SU-DHL-6 (cell line): ENCODE measurements at regions not wholly inside any gene's neighbourhood (a gene's known extent, or its start where the extent isn't known, plus 50 kb on each side); places are given as distances from the start of the nearest gene placed in this dataset.

Source experiments
- H2AFZ ChIP-seq: fragments of 200-600 bp; sonication (generic); 2 replicates; pipeline ENCODE4 v1.6.1; 2014; ENCODE audit warnings: low read depth, mild to moderate bottlenecking, moderate library complexity, mixed read lengths, antibody characterized with exemption, low read length; ENCODE audit not compliant: severe bottlenecking
- H3F3A ChIP-seq: fragments of 200-600 bp; shearing (Covaris generic); 2 replicates; pipeline ENCODE4 v1.6.0; 2016; ENCODE audit warnings: antibody characterized with exemption, mild to moderate bottlenecking; ENCODE audit not compliant: insufficient read depth
- H3K27ac ChIP-seq: fragments of 200-600 bp; sonication (generic); 2 replicates; pipeline ENCODE4 v1.5.1; 2016; ENCODE audit warnings: low read depth, mild to moderate bottlenecking, low read length, moderate library complexity, mixed read lengths
- H3K27me3 ChIP-seq: fragments of 200-600 bp; sonication (generic), shearing (Covaris generic); 2 replicates; pipeline ENCODE4 v1.6.0; 2014; ENCODE audit warnings: mild to moderate bottlenecking, low read length
- H3K36me3 ChIP-seq: fragments of 200-600 bp; sonication (generic); 2 replicates; pipeline ENCODE4 v1.6.1; 2014; ENCODE audit warnings: mild to moderate bottlenecking, low read length, mixed read lengths
- H3K4me2 ChIP-seq: fragments of 300-600, 200-600 bp; shearing (Covaris generic), sonication (generic); 2 replicates; pipeline ENCODE4 v1.6.0; 2014; ENCODE audit warnings: low read length, low read depth, mild to moderate bottlenecking; ENCODE audit not compliant: poor library complexity, severe bottlenecking
- H3K4me3 ChIP-seq: fragments of 200-600 bp; sonication (generic); 2 replicates; pipeline ENCODE4 v1.5.1; 2014; ENCODE audit warnings: antibody characterized with exemption, low read length, mild to moderate bottlenecking, mixed read lengths; ENCODE audit not compliant: insufficient read depth, poor library complexity, severe bottlenecking
- H3K79me2 ChIP-seq: fragments of 200-600 bp; sonication (generic); 2 replicates; pipeline ENCODE4 v1.6.1; 2014; ENCODE audit warnings: mild to moderate bottlenecking, low read length, moderate library complexity; ENCODE audit not compliant: insufficient read depth
- H3K9ac ChIP-seq: fragments of 200-600 bp; sonication (generic); 2 replicates; pipeline ENCODE4 v1.7.0; 2014; ENCODE audit warnings: mild to moderate bottlenecking, low read length
- H3K9me2 ChIP-seq: fragments of 200-600 bp; sonication (generic); replicated peaks from 2 replicates; pipeline ENCODE4 v1.6.1; 2014; ENCODE audit warnings: low read length; ENCODE audit not compliant: insufficient read depth
- H3K9me3 ChIP-seq: fragments of 200-600 bp; sonication (generic); 2 replicates; pipeline ENCODE4 v1.6.1; 2014; ENCODE audit warnings: low read length, mixed read lengths; ENCODE audit not compliant: insufficient read depth
- H4K20me1 ChIP-seq: fragments of 200-600 bp; sonication (generic); 2 replicates; pipeline ENCODE4 v1.6.1; 2014; ENCODE audit warnings: low read depth, mild to moderate bottlenecking, antibody characterized with exemption, low read length, moderate library complexity, mixed read lengths
- CTCF ChIP-seq: fragments of 200-600 bp; sonication (generic); IDR thresholded peaks from one replicate; pipeline ENCODE4 v1.5.1; 2017; ENCODE audit warnings: antibody characterized with exemption, mild to moderate bottlenecking, low read length, moderate library complexity; ENCODE audit not compliant: insufficient read depth, poor library complexity, severe bottlenecking
- EZH2phosphoT487 ChIP-seq: fragments of 200-600 bp; sonication (generic), shearing (Covaris generic); conservative IDR thresholded peaks from 2 replicates; pipeline ENCODE4 v1.6.1; 2018; ENCODE audit warnings: mild to moderate bottlenecking, antibody characterized with exemption, low read length, moderate library complexity, mixed read lengths

- H3K4me3 ChIP-seq: no peak overlapping the region
- no peaks in the 10 kb centered on the region for H3F3A ChIP-seq
- no peaks in the 10 kb centered on the region for H3K9me2 ChIP-seq
- no peak overlapping the region for H3K4me2 ChIP-seq
- no peaks in the 10 kb centered on the region for H3K9me3 ChIP-seq
- no peak overlapping the region for H3K27ac ChIP-seq
- TF ChIP-seq CTCF (no peak), EZH2phosphoT487 (no peak)
- no peak overlapping the region for H2AFZ ChIP-seq
- H4K20me1 ChIP-seq: no peaks in the 10 kb centered on the region
- H3K36me3 ChIP-seq: no peaks in the 10 kb centered on the region
- no peak overlapping the region for H3K9ac ChIP-seq
- no peaks in the 10 kb centered on the region for H3K27me3 ChIP-seq
- H3K79me2 ChIP-seq: no peaks in the 10 kb centered on the region
Measured at GRCh38 chr3:64431526-64432091, 206.3 kb upstream of the PRICKLE2 start.

GRCh38 chr3:64427671-64428070 lies 202.4 kb upstream of the PRICKLE2 start:
- no peak for TF ChIP-seq CTCF
- no peak for TF ChIP-seq EZH2phosphoT487
- H3K4me2 ChIP-seq: no peak overlapping the region
- H3K27me3 ChIP-seq: no peaks in the 10 kb centered on the region
- H2AFZ ChIP-seq: no peak overlapping the region
- H4K20me1 ChIP-seq: no peaks in the 10 kb centered on the region
- no peaks in the 10 kb centered on the region; the same call in 1 of the 2 replicates for H3K9me2 ChIP-seq
- H3K27ac ChIP-seq: no peak overlapping the region
- no peaks in the 10 kb centered on the region for H3F3A ChIP-seq
- H3K36me3 ChIP-seq: no peaks in the 10 kb centered on the region
- H3K4me3 ChIP-seq: no peak overlapping the region
- H3K9me3 ChIP-seq: no peaks in the 10 kb centered on the region
- no peaks in the 10 kb centered on the region for H3K79me2 ChIP-seq
- H3K9ac ChIP-seq: no peak overlapping the region

DNA sequence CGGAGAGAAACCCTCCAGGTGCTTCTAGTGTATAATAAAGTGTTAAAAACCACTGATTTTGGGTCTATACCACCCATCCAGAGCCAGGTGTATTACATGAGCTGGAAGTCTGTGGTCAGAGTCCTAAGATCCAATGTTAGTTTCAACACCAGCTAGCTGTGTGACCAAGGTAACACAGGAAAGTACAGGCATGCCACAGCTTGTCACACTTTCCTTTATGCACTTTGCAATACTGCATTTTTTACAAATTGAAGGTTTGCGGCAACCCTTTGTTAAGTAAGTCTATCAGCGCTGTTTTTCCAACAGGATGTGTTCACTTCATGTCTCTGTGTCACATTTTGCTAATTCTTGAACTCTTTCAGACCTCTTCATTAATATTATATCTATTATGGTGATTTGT lies 201.3 kb upstream of the PRICKLE2 start:
- no peak overlapping the region for H2AFZ ChIP-seq
- no peaks in the 10 kb centered on the region for H3F3A ChIP-seq
- no peak overlapping the region for H3K27ac ChIP-seq
- H3K9me2 ChIP-seq: no peaks in the 10 kb centered on the region; the same call in 1 of the 2 replicates
- no peaks in the 10 kb centered on the region for H3K9me3 ChIP-seq
- no peaks in the 10 kb centered on the region for H3K27me3 ChIP-seq
- H3K4me3 ChIP-seq: no peak overlapping the region
- no peaks in the 10 kb centered on the region for H4K20me1 ChIP-seq
- no peak overlapping the region for H3K4me2 ChIP-seq
- no peaks in the 10 kb centered on the region for H3K36me3 ChIP-seq
- H3K9ac ChIP-seq: no peak overlapping the region
- TF ChIP-seq CTCF (no peak), EZH2phosphoT487 (no peak)
- no peaks in the 10 kb centered on the region for H3K79me2 ChIP-seq
